Fibroblast of lung (primary cell): ENCODE measurements at regions not wholly inside any gene's neighbourhood (a gene's known extent, or its start where the extent isn't known, plus 50 kb on each side); places are given as distances from the start of the nearest gene placed in this dataset.

Experiments
- DNase-seq, 2 donors: peaks; one replicate each; pipeline versions ENCODE4 v3.0.0 to v3.0.0-alpha.2; 2010; ENCODE audit warnings: low read depth in 2 of 2
- H2AFZ ChIP-seq: 2 replicates; pipeline ENCODE4 v1.5.1; 2012; ENCODE audit warnings: low read length, control low read depth, inconsistent platforms
- H3K27ac ChIP-seq: 2 replicates; pipeline ENCODE4 v1.5.1; 2011; ENCODE audit warnings: low read length, control low read depth; ENCODE audit not compliant: insufficient read depth
- H3K27me3 ChIP-seq: 2 replicates; pipeline ENCODE4 v1.5.1; 2011; ENCODE audit warnings: mild to moderate bottlenecking, low read length; ENCODE audit not compliant: control insufficient read depth, insufficient read depth
- H3K36me3 ChIP-seq: 2 replicates; pipeline ENCODE4 v1.5.1; 2011; ENCODE audit warnings: low read length; ENCODE audit not compliant: control insufficient read depth, insufficient read depth
- H3K4me1 ChIP-seq: 2 replicates; pipeline ENCODE4 v1.5.1; 2011; ENCODE audit warnings: low read length; ENCODE audit not compliant: control insufficient read depth, insufficient read depth; ENCODE audit errors: extremely low read depth
- H3K4me2 ChIP-seq: 2 replicates; pipeline ENCODE4 v1.5.1; 2011; ENCODE audit warnings: low read length, control low read depth; ENCODE audit not compliant: insufficient read depth; ENCODE audit errors: extremely low read depth
- H3K4me3 ChIP-seq, 4 experiments: fragments of 200-600 bp in 1 of 4; sonication (generic) in 1 of 4; replicated peaks in 1 of 4; 2 replicates each; pipeline ENCODE4 v1.5.1; 2011 to 2016; ENCODE audit warnings: low read length in 4 of 4, low read depth in 3 of 4, mild to moderate bottlenecking in 3 of 4, control low read depth in 2 of 4, inconsistent platforms in 1 of 4, mixed read lengths in 1 of 4; ENCODE audit not compliant: insufficient read depth in 1 of 4; ENCODE audit errors: control extremely low read depth in 1 of 4
- H3K79me2 ChIP-seq: 2 replicates; pipeline ENCODE4 v1.5.1; 2012; ENCODE audit warnings: mild to moderate bottlenecking, low read length, inconsistent platforms; ENCODE audit not compliant: control insufficient read depth, insufficient read depth
- H3K9ac ChIP-seq: 2 replicates; pipeline ENCODE4 v1.5.1; 2011; ENCODE audit warnings: mild to moderate bottlenecking, low read length, control low read depth; ENCODE audit not compliant: insufficient read depth
- H3K9me3 ChIP-seq: 2 replicates; pipeline ENCODE4 v1.5.1; 2012; ENCODE audit warnings: low read depth, low read length; ENCODE audit not compliant: control insufficient read depth, insufficient read depth
- H4K20me1 ChIP-seq: 2 replicates; pipeline ENCODE4 v1.5.1; 2011; ENCODE audit warnings: low read length; ENCODE audit not compliant: control insufficient read depth, insufficient read depth; ENCODE audit errors: extremely low read depth
- EZH2 ChIP-seq: IDR thresholded peaks from 2 replicates; pipeline ENCODE4 v1.5.1; 2012; ENCODE audit warnings: low read length, control low read depth, mild to moderate bottlenecking; ENCODE audit errors: missing control alignments
- TF ChIP-seq, protein P1 (sequence below), 2 donors: IDR thresholded peaks in 1 of 2; conservative IDR thresholded peaks in 1 of 2; 1 replicate in 1 of 2; 2 replicates in 1 of 2; pipeline ENCODE4 v1.5.1; 2011 to 2012; ENCODE audit warnings: low read length in 2 of 2, control low read depth in 1 of 2, inconsistent platforms in 1 of 2, low read depth in 1 of 2, mild to moderate bottlenecking in 1 of 2

DNA sequence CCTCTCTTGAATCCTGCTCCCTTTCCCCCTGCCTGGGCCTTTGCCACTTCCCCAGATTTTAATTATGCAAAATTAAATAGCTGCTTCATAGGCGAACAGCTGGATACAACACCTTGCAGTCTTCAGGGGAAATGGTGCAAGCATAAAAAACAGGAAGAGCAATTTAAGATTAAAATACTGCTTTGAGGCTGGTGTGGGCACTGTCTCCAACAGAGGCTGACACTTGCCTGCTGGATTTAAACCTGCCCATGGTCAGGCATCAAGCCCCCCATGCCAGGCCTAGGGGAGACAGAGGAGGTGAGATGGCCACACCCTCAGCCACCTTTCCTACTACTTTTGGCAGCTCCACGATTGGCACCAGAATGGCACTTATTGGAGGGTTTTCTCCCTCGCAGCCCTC is 110.1 kb upstream of the DIO3 start:
- H2AFZ ChIP-seq = no peak overlapping the region
- no peak overlapping the region for H3K4me3 ChIP-seq
- no peaks in the 10 kb centered on the region for H3K36me3 ChIP-seq
- TF ChIP-seq EZH2 = no peak
- TF ChIP-seq, protein P1, sequence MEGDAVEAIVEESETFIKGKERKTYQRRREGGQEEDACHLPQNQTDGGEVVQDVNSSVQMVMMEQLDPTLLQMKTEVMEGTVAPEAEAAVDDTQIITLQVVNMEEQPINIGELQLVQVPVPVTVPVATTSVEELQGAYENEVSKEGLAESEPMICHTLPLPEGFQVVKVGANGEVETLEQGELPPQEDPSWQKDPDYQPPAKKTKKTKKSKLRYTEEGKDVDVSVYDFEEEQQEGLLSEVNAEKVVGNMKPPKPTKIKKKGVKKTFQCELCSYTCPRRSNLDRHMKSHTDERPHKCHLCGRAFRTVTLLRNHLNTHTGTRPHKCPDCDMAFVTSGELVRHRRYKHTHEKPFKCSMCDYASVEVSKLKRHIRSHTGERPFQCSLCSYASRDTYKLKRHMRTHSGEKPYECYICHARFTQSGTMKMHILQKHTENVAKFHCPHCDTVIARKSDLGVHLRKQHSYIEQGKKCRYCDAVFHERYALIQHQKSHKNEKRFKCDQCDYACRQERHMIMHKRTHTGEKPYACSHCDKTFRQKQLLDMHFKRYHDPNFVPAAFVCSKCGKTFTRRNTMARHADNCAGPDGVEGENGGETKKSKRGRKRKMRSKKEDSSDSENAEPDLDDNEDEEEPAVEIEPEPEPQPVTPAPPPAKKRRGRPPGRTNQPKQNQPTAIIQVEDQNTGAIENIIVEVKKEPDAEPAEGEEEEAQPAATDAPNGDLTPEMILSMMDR (conservative IDR thresholded peaks at IDR 0.05 in 1 of 2, IDR thresholded peaks at IDR 0.05 in 1 of 2; ENCODE audit: low read depth in 1 of 2, low read length in 2 of 2) = no peak
- no peaks in the 10 kb centered on the region for H3K79me2 ChIP-seq
- no peak overlapping the region for H3K9ac ChIP-seq
- H3K4me2 ChIP-seq = no peak overlapping the region
- no peaks in the 10 kb centered on the region for H3K9me3 ChIP-seq
- H3K27ac ChIP-seq = no peak overlapping the region
- DNase-seq = no peak
- H4K20me1 ChIP-seq = no peaks in the 10 kb centered on the region
- no peaks in the 10 kb centered on the region for H3K27me3 ChIP-seq
- no peaks in the 10 kb centered on the region for H3K4me1 ChIP-seq

DNA sequence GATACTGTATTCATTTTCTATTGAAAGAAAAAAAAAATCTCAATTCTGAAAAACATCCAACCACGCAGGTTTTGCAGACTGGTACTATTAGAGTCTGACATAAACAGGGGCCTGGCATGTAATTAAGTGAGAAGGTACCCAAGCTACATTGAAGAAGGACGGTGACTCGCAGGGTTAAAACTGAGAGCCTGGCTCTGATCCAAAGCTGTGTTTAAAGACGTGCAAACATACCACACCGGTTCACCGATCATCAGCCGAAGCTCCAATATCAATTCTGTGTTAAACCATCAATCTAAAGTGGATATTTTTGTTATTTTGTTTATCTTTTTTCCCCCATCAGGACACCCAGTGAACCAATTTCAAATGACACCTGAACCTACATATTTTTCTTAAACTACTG is 108.1 kb upstream of the DIO3 start:
- Histone ChIP-seq H3K9ac (no peak overlapping the region), H3K4me1 (no peaks in the 10 kb centered on the region), H3K27me3 (no peaks in the 10 kb centered on the region), H3K4me2 (no peak overlapping the region), H3K4me3 (no peak overlapping the region), H3K9me3 (no peaks in the 10 kb centered on the region), H2AFZ (no peak overlapping the region), H3K27ac (no peak overlapping the region), H4K20me1 (no peaks in the 10 kb centered on the region), H3K36me3 (no peaks in the 10 kb centered on the region), H3K79me2 (no peaks in the 10 kb centered on the region)
- TF ChIP-seq, protein P1 (conservative IDR thresholded peaks at IDR 0.05 in 1 of 2, IDR thresholded peaks at IDR 0.05 in 1 of 2; ENCODE audit: low read depth in 1 of 2, low read length in 2 of 2) = no peak
- no peak for TF ChIP-seq EZH2
- DNase-seq = no peak

DNA sequence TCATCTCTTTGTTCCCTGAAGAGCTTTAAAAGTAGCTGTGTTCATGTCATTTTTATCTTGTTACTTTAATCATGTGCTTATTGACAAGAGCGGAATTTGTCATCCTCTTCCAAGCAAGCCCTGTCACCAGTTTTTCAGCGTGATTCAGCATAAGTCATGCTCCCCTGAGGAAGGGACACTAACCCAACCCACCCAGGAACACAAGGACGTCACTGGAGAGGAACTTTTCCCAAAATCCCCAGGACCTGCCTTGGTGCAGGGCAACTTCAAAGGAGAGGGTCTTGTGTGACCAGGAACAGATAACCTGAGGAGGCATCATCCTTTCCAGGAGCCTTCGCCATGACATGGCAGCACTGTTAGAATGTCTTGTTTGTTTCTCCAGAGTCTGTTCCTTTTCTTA is 107.1 kb upstream of the DIO3 start:
- Histone ChIP-seq H3K27me3 (no peaks in the 10 kb centered on the region), H3K4me3 (no peak overlapping the region), H3K9me3 (no peaks in the 10 kb centered on the region), H3K4me1 (no peaks in the 10 kb centered on the region), H4K20me1 (no peaks in the 10 kb centered on the region), H3K4me2 (no peak overlapping the region), H3K9ac (no peak overlapping the region), H3K79me2 (no peaks in the 10 kb centered on the region), H3K36me3 (no peaks in the 10 kb centered on the region), H2AFZ (no peak overlapping the region), H3K27ac (no peak overlapping the region)
- no peak for DNase-seq
- TF ChIP-seq, protein P1 (conservative IDR thresholded peaks at IDR 0.05 in 1 of 2, IDR thresholded peaks at IDR 0.05 in 1 of 2; ENCODE audit: low read depth in 1 of 2, low read length in 2 of 2) = no peak
- TF ChIP-seq EZH2 = no peak
